GM21367 (cell line): ENCODE measurements at regions not wholly inside any gene's neighbourhood (a gene's known extent, or its start where the extent isn't known, plus 50 kb on each side); places are given as distances from the start of the nearest gene placed in this dataset.
"Not testable (repeated sequence)": the region's sequence is repeated elsewhere in the genome, so short reads cannot be mapped to it uniquely, and the experiment has no call there.

ENCODE experiments used
- ATAC-seq: cut with Tn5 transposase; IDR thresholded peaks from one replicate; pipeline ENCODE4 v1.9.1; 2021; ENCODE audit not compliant: unreplicated experiment

DNA sequence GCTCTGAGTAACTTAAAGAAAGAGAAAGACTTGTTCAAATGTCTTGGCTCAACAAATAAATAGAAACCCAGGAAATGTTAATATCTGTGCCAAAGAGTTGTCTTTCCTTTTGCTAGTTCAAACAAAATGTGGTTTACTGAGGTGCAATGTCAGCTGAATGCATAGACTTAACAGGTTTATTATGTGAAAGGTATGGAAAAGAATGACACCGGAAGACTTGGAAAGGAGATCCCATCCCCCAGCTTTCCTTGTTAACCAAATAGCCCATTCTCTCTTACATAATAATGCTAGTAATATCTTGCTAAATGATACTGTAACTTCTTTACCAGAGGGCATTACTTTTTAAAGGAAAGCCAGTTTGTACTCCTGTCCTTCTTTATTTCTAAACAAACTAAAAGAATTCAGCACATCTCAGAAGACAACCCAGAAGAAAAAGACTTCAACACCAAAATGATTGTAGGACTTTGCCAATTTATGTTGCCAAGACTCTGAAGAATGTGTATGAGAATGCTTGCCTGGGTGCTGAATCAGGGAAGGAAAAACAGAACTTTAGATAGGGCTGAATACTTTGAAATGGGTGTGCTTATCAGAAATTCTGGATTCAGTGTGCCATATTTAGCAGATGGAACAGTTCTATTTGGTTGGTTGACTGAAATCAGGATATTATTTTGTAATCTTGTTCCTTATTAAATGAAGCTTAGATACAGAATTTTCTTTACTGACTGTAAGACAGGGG, 344.1 kb downstream of the TMEM38B start:
- ATAC-seq = no peak

DNA sequence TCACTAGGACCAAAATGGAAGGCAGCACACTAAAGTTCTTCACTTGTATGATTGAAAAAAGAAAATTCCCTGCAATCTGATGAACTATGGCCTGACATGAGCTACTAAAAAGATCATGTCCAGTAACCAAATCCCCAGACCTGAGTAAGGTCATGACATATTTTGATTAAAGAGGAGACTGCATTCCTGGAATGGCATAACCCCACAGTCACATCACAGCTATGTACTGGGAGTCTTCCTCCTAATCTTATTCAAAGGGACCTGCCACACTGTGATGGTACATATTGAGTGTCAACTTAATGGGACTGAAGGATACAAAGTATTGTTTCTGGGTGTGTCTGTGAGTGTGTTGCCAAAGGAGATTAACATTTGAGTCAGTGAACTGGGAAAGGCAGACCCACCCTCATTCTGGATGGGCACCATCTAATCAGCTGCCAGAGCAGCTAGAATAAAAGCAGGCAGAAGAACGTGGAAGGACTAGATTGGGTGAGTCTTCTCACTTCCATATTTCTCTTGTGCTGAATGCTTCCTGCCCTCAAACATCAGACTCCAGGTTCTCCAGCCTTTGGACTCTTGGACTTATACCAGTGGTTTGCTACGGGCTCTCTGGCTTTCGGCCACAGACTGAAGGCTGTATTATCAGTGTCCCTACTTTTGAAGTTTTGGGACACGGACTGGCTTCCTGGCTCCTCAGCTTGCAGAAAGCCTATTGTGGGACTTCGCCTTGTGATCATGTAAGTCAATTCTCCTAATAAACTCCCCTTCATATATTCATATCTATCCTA, 345.0 kb downstream of the TMEM38B start:
- ATAC-seq = no peak

GRCh38 chr9:106041920-106042319, 347.6 kb downstream of the TMEM38B start:
- ATAC-seq = not testable (repeated sequence)

GRCh38 chr9:106051545-106051944, 357.2 kb downstream of the TMEM38B start:
- ATAC-seq = no peak

- ATAC-seq = no peak
Observed at GRCh38 chr9:106052166-106052565, 357.8 kb downstream of the TMEM38B start.

GRCh38 chr9:106052735-106053134, 358.4 kb downstream of the TMEM38B start:
- ATAC-seq = no peak

DNA sequence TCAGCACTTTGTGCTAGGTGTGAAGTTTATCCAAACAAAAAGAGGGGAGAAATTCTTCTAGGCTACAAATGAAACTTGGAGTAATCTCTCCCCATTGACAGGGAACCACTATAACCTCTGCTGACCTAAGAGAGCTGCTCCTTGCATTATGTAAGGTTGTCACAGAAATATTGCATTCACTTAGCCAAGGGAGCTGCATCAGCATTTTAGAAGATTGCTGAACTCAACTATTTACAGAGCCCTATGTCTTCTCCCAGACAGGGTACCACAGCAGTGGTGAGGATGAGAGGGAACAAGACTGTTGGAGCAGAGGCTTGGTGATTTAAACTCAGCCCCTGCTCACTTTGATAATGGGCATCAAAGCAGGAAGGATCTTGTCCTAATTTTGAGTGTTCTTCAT, 362.0 kb downstream of the TMEM38B start:
- ATAC-seq = no peak

DNA sequence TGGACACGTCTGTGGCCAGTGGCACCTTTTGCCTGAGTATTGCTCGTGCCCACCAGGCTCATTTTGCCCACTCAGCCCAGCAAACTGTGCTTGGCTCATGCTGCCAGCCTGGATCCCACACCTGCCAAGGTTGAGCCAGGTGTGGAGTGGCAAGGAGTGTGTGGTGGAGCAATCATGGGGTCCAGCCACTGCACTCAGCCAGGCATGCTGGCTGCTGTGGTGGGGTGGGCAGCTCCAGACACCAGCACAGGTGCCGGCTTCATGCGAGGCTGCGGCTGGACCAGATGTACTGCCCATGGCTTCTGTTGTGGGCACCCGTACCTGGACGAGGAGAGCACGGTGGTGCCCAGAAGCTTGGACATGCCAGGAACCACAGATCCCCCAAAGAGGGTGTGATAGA, 364.1 kb downstream of the TMEM38B start:
- ATAC-seq = no peak

DNA sequence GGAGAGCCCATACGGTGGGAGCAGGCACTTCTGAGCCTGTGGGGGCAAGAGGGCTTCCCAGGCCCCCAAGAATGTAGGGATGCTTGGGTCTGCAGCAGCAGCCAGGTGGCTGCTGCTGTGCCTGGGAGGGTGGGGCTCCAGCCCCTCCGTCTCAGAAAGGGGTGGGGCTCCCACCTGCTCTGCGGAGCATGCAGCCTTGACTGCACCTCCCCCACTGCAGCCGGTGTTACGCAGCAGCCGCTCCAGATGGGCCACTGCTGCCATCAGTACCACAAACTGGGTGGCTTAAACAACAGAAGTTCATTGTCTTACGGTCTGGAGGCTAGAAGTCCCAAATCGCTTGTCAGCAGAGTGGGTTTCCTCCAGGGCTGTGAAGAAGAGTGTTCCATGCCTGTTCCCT, 365.5 kb downstream of the TMEM38B start:
- ATAC-seq = no peak

DNA sequence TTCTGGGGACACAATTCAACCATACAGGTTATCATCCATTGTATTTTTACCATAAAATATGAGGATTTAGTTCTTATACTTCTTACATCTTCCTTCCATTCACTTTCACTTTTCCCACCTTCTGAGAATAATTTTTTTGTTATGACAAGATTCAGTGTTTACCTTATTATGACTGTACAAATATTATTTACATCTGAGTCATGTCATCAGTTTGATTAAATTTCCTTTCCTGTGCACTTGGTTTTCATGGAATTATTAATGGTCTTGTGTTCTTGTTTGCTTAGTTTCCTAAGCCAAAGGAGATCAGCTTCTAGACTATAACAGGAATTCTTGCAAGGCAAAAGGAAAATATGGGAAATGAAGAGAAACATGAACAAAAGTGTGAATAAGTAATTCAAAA, 366.5 kb downstream of the TMEM38B start:
- no peak for ATAC-seq

DNA sequence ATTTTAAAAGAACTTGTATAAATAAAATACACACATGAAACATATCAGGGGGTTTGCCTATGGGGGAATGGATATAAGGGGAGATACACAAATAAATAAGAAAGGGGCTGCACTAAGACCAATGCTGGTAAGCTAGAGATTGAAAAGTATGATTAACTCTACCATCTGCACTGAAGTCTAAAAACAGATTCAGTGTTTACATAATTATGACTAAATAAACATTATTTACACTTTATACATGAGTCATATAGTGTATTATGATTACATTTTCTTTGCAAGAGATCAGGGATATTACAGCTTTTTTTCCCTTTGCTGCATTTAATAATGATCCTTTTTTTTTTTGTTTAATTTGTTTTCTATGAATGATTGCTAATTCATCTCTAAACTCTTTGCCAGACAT, 367.9 kb downstream of the TMEM38B start:
- no peak for ATAC-seq

DNA sequence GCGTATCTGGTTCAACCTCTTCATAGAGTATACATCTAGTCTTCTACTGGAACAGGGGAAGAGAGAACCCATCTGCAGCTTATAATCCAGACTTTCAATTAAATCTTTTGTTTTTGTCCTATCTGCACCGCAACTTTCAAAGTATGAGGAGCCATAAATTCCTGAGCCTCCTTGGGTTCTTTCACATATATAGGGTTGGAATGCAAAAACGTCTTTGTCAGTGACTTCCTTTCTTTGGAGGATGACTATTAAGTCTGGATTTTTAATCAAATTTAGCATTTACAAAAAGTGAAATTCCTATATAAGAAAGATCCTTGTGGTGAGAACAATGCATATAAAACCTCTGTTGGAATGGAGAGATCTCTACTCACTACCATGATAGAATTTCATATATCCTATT, 370.8 kb downstream of the TMEM38B start:
- no peak for ATAC-seq

- ATAC-seq = no peak
Observed at GRCh38 chr9:106065579-106066214, 371.4 kb downstream of the TMEM38B start.

- no peak for ATAC-seq
Observed at GRCh38 chr9:106066940-106067524, 372.7 kb downstream of the TMEM38B start.

GRCh38 chr9:106069241-106069640, 374.9 kb downstream of the TMEM38B start:
- no peak for ATAC-seq

GRCh38 chr9:106072421-106072820, 378.1 kb downstream of the TMEM38B start:
- no peak for ATAC-seq

DNA sequence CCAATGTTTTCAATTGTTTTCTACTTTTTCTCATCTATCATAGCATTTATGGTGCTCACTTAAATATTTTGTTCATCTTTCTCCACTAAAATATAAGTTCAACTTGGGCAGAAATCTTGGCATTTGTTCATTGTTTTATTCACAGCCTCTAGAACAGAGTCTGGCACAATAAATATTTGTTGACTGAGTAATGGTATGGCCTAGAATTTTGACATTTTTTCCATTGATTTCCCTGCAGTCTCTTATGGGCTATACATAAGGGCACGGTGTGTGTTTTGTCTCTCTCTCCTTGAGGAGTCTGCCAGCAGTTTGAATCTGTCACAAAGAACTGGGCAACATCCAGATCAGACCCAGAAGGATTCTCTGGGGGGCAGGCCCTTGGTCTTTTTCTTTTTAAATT, 379.7 kb downstream of the TMEM38B start:
- ATAC-seq = no peak

DNA sequence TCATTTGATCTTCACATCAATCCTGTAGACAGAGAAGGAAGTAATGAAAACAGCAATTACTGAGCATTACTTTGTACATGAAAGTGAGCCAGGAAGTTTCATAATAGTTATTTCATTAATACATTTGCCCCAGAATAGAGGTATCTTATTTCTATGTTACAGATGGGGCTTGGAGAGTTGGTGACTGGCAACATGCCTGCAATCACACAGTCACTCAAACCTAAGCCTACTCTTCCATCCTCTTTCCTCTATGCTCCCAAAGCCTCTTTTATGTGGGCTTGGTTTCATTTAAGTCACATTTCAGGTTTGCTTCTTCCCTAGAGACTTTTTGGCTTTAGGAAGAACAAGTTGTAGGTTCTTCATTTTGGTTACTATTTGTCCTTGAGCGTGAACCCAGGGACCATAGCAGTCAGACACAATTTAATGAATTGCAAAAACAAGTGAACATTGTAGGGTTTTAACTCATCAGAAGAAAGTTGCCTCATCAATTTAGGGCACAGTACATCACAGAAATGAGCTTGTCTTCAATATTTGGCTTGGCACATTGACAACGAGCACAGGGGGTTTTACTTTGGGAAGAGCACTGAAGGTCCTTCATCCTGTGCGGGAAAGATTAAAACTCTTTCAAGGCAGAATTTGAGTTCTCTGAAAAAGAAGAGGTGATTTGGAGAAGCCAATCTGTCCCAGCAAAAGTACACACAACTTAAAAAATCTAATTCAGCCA, 381.1 kb downstream of the TMEM38B start:
- no peak for ATAC-seq

- ATAC-seq = no peak
Observed at GRCh38 chr9:106075960-106076327, 381.6 kb downstream of the TMEM38B start.

DNA sequence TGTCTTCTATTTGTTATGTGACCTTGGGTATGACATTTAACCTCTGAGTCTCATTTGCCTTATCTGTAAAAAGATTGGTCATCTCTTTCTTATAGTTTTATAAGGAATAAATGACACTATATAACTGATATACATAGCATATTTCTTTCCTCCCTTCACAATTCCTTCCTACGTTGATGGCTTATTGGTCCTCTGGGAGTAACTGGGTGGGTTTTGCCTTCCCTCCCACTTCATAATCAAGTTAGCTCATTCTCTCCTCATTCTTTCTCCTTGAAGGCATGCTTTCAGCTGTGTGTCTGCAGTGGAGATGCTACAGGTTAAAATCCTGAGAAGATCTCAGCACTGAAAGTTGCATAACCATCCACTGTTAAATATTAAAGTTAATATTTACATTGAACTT, 382.4 kb downstream of the TMEM38B start:
- ATAC-seq = no peak

DNA sequence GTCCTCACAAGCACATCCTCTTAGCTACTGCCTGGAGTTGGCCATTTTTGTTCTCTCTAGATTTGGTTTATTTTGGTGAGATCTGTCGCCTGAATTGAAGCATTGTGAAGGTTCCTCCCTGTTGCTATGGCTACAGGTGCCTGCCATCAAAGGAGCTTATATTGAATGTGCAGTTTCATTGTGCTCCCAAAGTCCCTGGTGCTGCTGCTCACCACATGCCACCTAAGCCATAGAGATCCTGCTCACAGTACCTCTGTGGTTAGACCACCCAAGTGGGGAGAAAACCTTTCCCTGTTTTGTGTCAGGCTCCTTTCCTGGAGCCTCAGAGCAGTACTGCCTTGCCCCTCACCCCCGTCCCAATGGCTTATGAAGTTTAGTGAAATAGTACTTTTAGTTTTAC, 383.4 kb downstream of the TMEM38B start:
- no peak for ATAC-seq
